MV-4-11 (cell line): ENCODE measurements at regions not wholly inside any gene's neighbourhood (a gene's known extent, or its start where the extent isn't known, plus 50 kb on each side); places are given as distances from the start of the nearest gene placed in this dataset.

ENCODE experiments used
- DNase-seq: peaks from one replicate; lab custom pipeline; 2025; lab: John Stamatoyannopoulos, UW

GRCh38 chr13:82370316-82370715, 1512.0 kb downstream of the SLITRK1 start:
- no peak for DNase-seq

GRCh38 chr13:82364525-82364924, 1517.7 kb downstream of the SLITRK1 start:
- DNase-seq = no peak

- no peak for DNase-seq
These were observed 1524.0 kb downstream of the SLITRK1 start for GRCh38 chr13:82358284-82358683.

- DNase-seq = peak; percentile 6
These were observed 1525.4 kb downstream of the SLITRK1 start for GRCh38 chr13:82356667-82357410.

- DNase-seq = no peak
These were observed 1537.4 kb downstream of the SLITRK1 start for GRCh38 chr13:82344867-82345266.

GRCh38 chr13:82341116-82341515, 1541.2 kb downstream of the SLITRK1 start:
- DNase-seq = no peak

GRCh38 chr13:82330499-82330898, 1551.8 kb downstream of the SLITRK1 start:
- DNase-seq = peak; percentile 1

- no peak for DNase-seq
These were observed 1559.2 kb downstream of the SLITRK1 start for GRCh38 chr13:82323101-82323500.

GRCh38 chr13:82305588-82305987, 1576.7 kb downstream of the SLITRK1 start:
- DNase-seq = no peak

GRCh38 chr13:82298106-82298505, 1584.2 kb downstream of the SLITRK1 start:
- DNase-seq = no peak

GRCh38 chr13:82294226-82294625, 1588.0 kb downstream of the SLITRK1 start:
- no peak for DNase-seq

GRCh38 chr13:82292334-82292733, 1589.9 kb downstream of the SLITRK1 start:
- no peak for DNase-seq

GRCh38 chr13:82291852-82292251, 1590.4 kb downstream of the SLITRK1 start:
- no peak for DNase-seq

- DNase-seq = no peak
These were observed 1606.6 kb downstream of the SLITRK1 start for GRCh38 chr13:82275644-82276043.

- no peak for DNase-seq
These were observed 1623.0 kb downstream of the SLITRK1 start for GRCh38 chr13:82259284-82259683.

- DNase-seq = no peak
These were observed 1624.3 kb downstream of the SLITRK1 start for GRCh38 chr13:82257790-82258507.

GRCh38 chr13:82248762-82249161, 1633.5 kb downstream of the SLITRK1 start:
- no peak for DNase-seq

GRCh38 chr13:82245860-82246259, 1636.4 kb downstream of the SLITRK1 start:
- DNase-seq = no peak

GRCh38 chr13:82224806-82225205, 1657.5 kb downstream of the SLITRK1 start:
- DNase-seq = no peak

- DNase-seq = no peak
These were observed 1660.7 kb downstream of the SLITRK1 start for GRCh38 chr13:82221621-82222020.

GRCh38 chr13:82220641-82221040, 1661.6 kb downstream of the SLITRK1 start:
- DNase-seq = no peak

GRCh38 chr13:82216165-82216564, 1666.1 kb downstream of the SLITRK1 start:
- no peak for DNase-seq

GRCh38 chr13:82214341-82214740, 1667.9 kb downstream of the SLITRK1 start:
- DNase-seq = no peak

GRCh38 chr13:82206241-82206640, 1676.0 kb downstream of the SLITRK1 start:
- DNase-seq = no peak
